NCI-H82 treated with DMSO at 0.1 percent for 48 hours (cell line): ENCODE measurements at regions not wholly inside any gene's neighbourhood (a gene's known extent, or its start where the extent isn't known, plus 50 kb on each side); places are given as distances from the start of the nearest gene placed in this dataset.

Experiments
- DNase-seq: peaks from one replicate; lab custom pipeline; 2025; ENCODE audit not compliant: unreplicated experiment; lab: John Stamatoyannopoulos, UW

DNA sequence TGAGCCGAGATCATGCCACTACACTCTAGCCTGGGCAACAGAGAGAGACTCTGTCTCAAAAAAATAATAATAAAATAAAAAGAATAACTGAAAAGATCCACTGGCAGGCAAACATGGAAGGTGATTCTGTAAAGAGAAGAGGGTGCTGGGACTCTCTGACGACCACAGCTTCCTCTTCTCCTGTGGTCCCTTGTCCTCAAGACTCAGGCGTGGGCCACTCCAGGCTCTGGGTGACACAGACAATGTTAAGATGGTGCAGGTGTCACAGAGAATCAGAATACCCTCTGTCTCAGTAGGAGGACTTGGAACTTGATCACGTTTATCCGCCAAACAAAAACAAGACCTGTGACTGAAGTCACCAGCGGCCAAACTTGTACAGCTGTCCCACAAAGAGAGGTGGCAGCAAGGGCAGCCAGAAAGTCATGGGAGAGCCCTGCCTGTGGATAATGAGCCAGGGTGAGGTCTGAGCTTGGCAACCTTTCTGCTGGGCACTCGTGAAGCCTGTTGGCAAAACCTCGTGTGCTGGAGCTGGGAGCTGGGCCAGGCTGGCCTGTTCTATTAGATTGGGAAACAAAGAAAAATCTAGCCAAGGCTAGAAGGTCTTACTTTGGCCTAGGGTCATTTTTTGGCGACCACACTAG, 76.4 kb upstream of the ITGA6 start:
- DNase-seq, result no peak

DNA sequence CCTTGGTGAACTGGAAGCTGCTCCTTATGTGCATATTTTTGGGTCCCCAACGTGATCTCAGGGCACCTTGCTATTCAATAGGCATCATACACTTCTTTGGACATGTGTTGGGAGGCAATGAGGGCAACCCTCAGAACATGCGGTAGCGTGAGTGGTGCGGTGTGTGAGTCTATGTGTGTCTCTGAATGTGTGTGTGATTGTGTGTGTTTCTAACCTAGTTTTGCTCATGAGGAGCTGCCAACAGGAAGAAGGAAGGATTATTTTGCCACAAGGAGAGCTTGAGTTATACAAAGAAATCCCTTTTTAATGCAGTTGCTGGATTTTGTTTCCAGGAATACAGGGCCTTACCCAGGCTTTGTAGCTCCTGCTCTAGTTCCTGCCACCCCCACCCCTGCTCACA, 75.8 kb upstream of the ITGA6 start:
- DNase-seq, result no peak

DNA sequence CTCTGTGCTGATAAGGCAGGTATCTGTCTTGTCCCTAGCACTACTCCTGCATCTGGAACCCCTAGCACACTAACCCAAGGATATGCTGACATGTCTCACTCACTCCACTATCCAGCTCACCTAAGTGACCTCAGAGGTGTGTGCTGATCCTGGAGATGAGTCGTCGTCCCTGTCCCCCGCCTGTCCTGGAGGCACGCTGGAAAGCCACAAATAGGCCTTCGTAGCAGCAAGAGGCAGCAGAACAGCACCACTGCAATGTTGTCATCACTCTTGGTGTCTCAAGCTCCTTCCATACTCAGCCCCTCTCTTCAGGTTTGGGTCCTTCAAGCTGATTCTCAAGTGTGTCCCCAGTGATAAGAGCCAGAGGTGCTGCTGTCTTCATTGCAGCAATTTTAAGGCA, 73.0 kb upstream of the ITGA6 start:
- no peak for DNase-seq

DNA sequence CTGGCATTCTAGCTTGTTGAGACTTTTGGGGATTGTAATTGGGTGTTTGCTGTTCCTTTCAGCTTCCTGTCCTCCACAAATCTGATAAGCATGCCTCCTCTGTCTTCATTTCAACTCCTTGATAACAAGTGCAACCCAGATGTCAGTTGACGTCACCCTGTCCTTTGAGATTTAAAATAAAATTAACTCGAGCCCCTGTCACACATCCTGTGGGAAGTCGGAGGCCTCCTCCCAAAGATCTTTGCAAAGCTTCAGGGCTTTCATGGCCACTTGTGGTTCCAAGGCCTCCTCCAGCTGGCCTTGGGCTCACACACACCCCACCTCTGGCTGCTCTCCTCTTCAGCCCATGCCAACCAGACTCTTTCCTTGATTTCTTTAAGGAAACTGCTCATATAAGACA, 69.9 kb upstream of the ITGA6 start:
- DNase-seq, result no peak

DNA sequence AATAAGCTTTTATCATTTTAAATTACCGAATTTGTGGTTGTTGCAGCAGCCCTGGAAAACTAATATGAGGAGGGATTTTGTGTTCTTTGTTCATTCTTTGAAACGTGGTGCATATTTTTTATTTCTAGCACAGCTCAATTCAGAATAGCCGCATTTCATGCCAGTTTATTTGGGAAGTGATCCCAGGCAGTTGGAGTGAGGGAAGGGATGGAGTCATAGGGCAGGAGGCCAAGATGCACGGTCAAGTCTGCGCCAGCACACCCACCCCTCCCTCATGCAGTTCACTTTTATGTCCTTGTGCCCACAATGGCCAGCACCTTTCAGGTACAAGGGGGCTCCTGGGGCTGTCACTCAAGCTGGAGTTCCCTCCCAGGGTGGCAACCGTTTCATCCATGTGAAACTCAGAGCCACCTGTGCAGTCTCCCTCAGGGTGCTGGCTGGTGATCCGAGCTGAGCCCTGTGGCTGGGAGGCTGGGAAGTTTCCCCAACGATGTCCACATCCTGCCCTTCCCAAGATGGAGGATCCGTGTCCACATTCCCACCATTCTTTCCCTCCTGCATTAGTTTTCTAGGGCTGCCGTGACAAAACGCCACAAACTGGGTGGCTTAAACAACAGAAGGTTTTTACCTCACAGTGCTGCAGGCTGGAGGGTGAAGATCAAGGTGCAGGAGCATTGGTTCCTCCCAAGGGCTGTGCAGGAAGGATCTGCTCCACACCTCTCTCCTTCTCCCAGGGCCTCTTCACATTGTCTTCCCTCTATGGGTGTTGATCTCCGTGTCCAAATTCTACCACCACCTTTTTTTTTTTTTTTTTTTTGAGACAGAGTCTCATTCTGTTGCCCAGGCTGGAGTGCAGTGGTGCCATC, 68.5 kb upstream of the ITGA6 start:
- no peak for DNase-seq

DNA sequence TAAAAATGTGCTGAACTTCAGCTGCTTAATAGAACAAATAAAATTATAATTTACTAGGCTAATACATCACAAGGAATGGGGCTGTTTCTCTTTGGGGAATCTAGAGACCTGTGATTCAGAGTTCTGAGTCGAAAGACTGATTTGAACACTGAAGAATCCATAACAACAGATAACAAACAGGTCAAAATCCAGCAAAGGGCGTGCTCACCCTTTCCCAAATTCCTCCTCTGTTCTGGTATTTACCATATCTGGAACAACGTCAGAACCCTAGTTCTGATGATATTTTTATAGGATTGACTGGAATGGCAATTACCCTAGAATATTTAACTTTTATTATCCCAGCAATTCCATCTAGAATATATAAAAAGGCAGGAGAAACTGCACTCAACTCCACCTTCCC, 66.0 kb upstream of the ITGA6 start:
- DNase-seq, result no peak

DNA sequence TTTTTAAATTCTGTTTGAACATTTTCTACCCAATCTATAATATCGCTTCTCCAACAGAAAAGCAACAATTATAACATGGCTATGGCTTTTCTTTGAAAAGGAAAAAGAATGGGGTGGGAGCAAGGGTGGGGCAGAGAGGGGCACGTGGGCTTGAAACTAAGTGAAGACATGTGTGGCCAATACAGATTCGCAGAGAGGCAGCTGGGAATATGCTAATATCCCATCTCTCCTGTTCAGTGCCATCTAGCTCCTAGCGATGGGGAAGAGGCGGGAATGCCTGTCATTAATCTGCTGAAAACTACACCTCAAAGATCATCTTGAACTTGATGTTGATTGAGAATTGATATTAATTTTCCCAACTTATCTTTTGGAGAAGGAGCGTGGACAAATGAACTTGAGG, 65.5 kb upstream of the ITGA6 start:
- no peak for DNase-seq

DNA sequence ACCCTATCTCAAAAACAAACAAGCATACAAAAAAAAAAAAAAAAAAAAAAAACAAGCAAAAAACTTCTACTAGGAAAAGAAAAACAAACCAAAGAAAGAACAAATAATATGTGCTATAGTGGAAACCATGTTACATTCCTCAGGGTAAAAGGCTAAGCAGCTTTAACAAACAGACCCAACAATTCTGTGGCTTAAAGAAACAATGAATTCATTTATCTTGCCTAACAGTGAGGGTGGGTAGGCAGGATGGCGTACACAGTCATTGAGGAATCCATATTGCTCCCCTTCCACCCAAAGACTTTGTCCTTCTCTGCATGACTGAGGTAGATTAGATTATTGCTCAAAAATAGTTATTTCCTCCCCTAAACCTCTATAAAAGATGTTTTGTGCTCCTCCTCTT, 63.1 kb upstream of the ITGA6 start:
- DNase-seq, result no peak

DNA sequence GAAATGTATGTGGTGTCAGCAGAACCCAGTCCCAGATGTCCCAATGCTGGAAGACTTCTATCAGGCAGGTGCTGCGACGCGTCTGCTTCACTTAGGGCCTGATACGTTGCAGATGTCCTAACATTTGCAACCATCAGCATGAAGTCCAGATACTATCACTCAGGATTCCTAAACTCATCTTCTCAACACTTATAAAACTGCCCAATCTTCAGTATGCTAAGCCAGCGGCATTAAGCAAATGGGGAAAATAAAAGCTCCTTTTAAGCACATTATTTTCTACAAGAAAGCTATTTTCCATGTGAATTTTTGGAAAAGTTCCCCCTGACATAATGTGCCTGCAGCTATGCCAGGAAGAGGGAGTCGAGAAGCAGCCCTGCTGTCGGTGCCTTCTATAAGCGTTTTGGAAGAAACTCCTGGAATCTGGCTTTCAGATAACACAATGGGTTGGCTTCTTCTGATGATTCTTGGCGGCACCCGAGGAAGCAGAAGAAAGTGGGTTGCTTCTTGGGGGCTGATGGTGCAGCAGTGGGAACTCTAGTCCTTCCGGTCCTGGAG, 60.7 kb upstream of the ITGA6 start:
- no peak for DNase-seq

DNA sequence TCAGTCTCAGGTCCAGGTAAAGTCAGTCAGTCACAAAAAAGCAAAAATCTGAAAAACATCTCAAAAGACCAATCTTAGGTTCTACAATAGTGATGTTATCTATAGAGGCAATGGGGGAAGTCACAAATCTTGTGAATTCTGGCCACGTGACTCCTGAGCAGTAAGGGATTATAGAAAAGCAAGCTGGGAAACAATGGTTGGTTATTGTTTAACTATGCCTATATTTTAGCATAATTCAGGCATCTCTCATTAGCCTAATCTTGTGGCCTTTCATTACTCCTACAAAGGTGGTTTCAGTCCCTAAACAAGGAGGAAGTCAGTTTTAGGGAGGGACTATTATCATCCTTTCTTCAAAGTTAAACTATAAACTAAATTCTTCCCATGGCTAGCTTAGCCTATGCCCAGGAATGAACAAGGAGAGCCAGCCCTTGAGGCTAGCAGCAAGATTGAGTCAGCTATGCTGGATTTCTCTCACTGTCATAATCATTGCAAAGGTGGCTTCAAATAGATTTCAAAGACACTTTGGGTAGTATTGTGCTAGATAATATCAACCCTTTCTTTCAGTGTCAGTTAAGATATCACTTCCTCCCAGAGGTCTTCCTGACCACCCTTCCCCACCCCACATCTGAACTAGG, 56.4 kb upstream of the ITGA6 start:
- DNase-seq, result no peak

DNA sequence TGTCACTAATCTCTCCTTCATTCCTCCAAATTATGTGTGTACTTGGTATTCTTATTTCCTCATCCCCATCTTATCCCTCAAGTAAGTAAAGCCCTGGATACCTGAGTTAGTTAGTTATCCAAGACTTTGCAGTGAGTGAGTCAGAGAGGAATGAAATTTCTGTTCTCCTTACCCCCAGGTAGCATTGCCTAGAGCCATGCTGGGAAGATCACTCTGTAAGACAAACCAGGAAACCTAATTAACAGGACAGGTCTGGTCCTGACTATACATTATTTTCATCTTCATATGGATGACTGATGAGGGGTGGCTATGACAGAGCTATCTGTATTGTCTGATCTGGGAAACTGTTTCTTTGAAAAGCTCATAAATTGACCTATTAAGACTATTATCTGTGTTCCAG, 55.0 kb upstream of the ITGA6 start:
- DNase-seq, result no peak

DNA sequence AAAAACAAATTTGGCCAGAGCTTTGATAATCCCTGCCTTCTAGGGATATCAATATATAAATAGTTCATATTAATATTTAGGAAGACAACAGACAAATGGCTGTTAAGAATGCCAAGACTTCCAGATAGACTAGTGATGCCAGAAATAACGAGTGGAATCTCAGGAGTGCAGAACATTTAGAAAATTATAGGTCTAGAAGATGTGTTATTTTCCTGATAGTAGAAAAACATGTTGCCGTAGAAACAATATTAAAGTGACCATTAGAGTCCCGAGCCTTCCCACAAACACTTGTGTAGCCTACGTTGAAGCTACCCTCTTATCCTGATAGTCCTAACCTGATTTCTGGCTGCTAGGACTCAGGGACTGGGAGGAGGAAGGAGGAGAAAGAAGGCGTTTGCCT, 54.3 kb upstream of the ITGA6 start:
- DNase-seq, result no peak

DNA sequence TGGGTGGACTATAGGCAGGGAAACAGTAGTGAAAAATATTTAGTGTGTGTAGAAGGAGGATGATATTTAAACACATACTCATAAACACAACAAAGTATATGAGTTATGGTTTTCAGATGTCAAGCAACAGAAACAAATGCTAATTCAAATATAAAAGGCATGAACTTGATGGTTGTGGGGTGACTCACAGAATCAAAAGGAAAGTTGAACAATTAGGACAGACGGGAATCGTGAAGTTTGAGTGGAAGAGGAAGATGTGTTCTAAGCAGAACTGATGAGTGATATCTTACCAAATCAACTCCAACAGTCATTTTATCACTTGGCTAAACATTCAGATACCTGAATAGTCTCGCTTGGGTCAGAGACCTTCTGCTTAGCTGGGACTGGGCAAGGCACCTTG, 53.6 kb upstream of the ITGA6 start:
- no peak for DNase-seq

DNA sequence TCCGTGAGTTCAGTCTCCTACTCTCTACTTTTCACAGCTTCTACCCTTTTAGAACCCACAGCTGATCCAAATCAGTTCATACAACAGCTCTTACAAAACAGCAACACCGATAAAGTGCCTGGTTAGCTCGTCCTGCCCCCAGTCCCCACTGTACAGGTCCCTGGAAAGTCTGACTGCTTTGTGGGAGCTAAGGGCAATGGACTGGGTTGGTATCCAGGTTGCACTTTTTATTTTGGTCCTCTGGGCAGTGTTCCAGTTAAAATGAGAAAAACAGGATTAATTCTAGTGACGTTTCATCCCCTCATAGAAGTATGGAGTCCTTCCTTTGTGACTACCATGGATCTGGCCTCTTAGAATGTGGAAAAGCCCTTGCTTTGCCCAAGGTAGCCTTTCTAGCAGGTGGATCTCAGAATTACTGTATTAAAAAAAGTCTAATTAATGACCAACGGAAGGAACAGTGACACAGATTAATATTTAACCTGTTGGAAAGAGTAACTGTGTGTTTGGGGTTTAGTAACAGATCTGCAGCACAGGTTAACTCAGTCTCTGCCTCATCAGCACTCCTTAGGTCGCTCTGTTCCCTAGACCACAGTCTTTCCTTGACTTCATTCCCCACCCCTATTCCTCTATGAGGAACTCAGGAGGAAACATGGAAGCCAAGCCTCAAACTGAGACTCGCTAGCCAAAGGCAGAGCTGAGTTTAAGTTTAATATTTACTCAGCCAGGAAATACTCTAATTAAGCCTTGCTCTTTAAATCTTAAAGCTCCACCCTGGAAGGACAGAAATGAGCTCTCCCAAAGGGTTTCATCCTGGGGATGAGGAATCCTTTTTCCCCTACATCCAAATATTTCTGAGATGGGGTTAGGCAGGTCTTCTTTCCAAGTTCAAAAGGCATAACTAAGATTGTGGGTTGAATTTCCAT, 52.8 kb upstream of the ITGA6 start:
- no peak for DNase-seq

DNA sequence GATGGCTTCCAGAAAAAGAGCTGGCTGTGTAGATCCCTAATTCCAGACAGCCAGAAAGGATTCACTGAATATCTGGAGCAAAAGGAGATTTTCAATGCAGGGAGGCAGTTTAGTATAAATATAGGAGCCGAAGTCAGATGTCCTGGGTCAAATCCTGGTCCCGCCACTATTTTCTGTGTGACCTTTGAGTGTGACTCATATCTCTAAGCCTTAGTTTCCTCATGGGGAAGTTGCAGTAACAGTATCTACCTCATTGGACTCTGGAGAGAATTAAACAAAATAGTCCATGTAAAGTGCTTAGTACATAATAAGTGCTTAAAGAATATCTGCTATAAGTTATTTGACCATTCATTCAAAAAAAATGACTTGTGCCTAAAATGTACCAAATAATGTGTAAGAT, 52.1 kb upstream of the ITGA6 start:
- DNase-seq, result no peak

DNA sequence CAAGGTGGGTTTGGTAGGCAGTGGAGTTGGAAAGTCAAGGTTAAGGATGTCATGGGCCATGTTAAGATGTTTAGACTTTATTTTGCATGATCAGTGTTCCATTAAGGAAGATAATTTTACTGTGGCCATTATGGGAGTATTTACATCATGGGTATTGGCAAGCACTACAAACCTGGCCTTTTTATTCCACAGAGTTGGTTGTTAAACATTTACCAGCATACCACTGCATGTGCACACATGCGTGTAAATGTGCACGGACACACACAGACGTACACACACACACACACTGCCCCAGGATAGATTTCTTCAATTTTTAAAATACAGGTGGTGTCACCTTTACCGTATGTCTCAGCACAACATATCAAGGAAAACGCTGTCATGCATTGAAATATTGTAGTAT, 51.4 kb upstream of the ITGA6 start:
- DNase-seq, result no peak

DNA sequence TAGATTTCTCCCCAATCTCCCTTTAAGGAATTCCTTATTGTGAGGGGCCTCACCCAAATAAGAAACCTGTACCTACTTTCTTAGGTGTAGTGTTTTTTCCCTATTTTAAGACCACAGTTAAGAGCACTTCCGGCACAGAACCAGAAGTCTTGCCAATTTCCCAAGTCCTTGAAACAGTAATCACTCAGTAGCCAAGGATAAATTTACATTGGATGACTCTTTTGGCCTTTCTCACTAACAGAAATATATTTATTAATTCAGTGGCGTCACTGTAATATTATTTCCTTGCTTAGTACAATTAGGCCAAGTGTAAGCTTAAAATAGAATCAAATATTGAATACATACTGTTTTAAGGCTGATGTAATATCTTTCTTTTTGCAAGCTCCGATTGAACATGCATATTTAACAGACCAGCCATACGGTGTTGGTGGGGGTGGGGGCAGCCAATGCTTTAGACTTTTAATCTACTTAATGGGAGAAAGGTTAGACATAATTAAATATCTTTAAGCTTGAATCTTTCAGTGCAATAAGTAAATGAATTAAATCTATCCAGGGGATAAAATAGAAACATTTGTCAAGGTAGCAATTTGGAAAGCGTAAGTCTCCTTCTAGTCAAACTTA, 50.8 kb upstream of the ITGA6 start:
- peak; percentile 72 for DNase-seq

DNA sequence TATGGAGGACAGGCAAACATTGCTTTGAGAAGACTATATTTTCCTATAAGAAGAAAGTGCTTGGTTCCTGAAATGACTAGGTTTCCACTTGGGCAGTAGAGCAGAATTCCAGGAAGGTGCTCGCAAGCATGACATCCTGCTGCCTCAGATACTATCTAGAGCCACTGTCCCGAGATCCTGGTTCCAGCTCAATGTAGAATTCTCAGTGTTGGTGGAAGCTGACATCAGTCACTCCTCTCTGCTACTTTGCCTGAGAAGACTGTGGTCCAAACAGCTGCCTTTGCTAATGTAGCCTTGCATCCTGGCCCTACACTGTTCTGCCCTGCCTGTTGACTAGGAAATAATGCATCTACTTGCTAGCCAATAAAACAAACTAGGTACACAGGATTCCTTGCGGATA, 50.0 kb upstream of the ITGA6 start:
- DNase-seq, result no peak
